GM18951 (cell line): ENCODE measurements at regions not wholly inside any gene's neighbourhood (a gene's known extent, or its start where the extent isn't known, plus 50 kb on each side); places are given as distances from the start of the nearest gene placed in this dataset.
"Not testable (repeated sequence)": the region's sequence is repeated elsewhere in the genome, so short reads cannot be mapped to it uniquely, and the experiment has no call there.

Experiments used
- POLR2A ChIP-seq: IDR thresholded peaks from 4 replicates; pipeline ENCODE4 v1.6.1; 2011; ENCODE audit warnings: mild to moderate bottlenecking; ENCODE audit not compliant: insufficient read length, insufficient read depth; ENCODE audit errors: extremely low read depth
- in situ Hi-C: fragments of 300-500 bp; cut with MboI; formaldehyde crosslinking; loops from one replicate; pipeline ENCODE4 v1.12.0; 2022; ENCODE audit warnings: low sequenced_read_pairs, mixed read lengths, inconsistent platforms; ENCODE audit not compliant: unreplicated experiment

DNA sequence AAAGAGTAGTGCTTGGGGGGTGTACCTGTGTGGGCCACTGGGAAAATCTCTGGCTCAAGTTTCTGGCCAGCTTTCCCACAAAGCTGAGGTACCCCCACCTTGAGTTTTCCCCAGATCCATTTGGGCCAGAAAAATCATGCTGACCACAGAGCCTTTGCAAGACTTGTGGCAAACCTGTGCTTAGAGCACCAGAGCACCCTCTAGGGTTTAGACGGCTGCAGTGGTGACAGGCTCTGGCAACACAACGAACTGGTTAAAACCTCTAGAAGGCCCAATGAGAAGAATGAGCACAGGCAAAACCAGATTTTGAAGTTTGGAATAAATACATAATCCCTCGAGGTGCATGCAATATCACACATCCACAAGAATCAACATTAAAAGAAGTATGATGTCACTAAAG, 290.7 kb upstream of the FOLH1 start:
- in situ Hi-C loops: no loop called here
- no peak for TF ChIP-seq POLR2A

DNA sequence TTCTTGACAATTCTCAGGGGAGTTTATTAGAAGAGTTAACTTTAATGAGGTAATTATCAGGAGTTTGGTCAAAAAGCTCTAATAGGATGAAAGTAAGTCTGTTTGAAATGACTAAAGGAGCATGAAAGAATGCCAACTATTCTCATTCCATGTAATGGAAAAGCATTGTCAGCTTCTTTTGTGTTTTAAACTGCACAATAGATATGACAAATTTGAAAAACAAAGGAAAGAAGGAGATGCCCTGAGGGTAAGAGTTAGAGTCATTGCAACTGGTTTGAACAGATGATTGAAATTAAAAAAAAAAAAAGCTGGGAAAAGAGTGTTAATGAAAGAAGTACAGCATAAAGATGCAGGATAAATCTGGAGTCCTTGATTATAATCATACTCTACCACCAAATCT, 296.8 kb upstream of the FOLH1 start:
- no peak for TF ChIP-seq POLR2A
- in situ Hi-C loops: no loop called here

DNA sequence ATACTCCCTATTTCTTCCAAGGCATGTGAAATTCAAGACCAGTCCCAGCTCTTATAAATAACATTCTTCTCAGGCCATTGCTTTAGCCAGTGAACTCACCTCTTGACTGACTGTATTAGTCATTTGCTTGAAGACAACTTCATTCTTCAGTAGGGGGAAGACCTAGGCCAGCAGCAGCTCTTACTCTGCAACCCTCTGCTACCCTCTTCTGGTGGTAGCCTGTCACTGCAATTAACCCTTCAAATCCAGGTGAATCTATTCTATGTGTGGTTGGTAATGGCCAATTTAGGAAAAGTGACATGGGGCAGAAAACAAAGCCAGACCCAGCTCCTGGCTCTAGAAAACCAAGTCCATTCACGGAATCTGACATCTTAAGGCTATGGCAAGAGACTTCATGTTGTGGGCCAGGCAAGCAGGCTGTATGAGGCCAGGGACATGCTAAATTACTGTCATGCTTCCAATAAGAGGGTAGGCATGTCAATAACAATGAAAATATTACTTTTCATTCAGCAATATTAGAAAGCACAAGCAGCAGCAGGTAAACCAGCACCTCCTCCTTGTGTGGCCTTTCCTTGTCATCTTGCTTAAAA, 317.9 kb upstream of the FOLH1 start:
- in situ Hi-C loops: not testable (repeated sequence)

DNA sequence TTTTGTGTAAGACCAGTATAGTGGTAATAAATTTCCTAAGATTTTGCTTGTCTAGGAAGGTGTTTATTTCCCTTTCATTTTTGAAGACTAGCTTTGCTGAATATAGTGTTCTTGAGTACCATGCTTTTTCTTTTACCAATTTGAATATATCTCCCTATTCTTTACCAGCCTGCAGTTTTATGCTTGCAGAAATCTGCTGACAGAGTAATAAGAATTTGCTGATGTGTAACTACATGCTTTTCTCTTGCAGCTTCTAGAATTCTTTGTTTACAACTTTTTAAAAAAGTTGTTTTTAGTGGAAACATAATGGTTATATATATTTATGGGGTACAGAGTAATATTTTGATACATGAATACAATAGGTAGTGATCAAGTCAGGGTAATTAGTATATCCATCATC, 324.8 kb upstream of the FOLH1 start:
- in situ Hi-C loops: no loop called here
- no peak for TF ChIP-seq POLR2A

DNA sequence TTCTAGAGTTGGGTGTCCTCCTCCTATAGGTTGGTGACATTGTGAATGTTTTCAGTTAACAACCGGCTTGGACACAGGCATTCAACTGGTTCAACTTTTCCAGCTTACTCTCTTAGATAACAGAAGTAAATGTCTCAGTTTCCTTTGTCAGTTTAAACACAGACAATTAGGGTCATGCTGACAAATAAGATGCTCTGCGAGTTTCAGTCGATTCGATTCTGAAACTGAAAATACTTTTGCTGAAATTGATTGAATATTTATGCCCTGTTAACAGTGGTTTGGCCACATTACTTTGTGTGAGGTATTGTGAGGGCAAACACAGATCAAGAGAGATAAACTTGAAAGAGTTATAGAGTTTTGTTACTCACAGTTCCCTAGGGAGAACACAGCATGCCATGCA, 330.5 kb upstream of the FOLH1 start:
- in situ Hi-C loops: not testable (repeated sequence)

DNA sequence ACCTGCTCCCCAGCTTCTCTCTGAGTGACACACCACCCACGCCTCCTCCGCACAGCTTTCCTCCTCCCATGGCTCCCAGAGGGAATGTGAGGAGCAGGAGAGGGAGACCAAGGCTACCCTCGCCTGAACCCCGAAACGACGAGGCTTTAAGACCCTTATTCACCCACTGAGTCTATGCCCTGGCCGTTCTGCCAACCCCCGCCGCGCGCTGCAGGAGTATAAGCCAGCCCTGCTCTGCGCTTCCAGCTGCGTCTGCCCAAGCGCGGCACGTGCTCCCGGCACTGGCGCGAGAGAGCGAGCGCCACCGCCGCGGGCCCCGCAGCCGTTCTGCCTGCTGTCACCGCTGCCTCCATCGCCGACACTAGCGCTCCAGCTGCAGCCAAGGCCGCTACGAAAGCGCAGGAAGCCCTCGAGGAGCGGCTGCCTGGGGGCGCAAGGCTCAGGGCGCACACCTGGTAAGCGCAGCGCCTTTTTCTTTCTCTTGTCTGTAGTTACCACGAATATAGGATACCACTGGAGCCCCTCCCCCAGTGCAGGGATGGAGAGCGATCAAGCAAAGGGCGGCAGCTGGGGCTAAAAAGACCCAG, 350.0 kb upstream of the FOLH1 start:
- in situ Hi-C loops: not testable (repeated sequence)

DNA sequence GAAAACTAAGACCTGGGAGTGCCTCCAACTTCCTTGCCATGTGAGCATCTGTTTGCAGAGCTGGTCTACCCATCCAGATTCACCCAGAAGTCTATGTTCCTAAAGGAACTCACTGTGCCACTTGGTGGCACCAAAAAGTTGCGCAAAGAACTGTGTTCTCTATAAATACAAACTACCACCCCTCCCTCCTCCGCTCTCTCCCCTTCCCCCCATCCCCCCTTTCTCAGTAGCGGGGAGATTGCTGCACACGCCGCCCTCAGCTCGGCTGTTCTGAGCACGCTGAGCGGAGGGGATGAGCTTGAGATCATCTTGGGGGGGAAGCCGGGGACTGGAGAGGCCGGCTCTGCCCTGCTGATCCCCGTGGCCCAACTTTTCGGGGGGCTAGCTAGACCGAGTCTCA, 352.2 kb upstream of the FOLH1 start:
- in situ Hi-C loops: not testable (repeated sequence)

DNA sequence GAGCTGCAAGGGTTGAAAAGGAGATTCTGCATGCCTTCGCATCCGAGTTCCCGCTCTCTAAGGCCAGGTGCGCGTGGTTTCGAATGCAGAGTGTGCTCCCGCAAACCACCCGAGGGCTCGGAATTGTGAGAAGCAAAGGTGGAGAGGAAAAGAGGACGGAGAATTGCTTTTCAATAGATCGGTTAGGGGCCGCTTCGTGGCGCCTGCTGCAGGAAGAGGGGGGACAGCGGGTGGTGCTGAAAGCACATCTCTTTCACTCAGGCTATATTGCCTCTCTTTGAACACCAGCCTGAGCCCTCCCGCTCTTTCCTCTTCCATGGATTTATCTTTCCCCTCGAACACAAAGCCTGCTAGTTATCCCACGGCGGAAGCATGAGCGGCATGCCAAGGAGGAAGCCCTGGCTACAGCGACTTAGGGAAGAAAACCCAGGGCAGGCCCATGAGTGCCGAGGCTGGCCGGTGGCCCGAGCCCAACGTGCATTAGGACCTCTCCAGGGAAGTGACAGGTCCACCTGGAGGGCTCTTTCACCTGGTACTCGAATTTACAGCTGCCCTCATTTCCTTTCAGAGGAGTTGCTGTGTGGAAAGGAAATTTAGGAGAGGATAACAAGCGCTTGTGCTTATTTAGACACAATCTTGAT, 353.0 kb upstream of the FOLH1 start:
- in situ Hi-C loops: not testable (repeated sequence)

DNA sequence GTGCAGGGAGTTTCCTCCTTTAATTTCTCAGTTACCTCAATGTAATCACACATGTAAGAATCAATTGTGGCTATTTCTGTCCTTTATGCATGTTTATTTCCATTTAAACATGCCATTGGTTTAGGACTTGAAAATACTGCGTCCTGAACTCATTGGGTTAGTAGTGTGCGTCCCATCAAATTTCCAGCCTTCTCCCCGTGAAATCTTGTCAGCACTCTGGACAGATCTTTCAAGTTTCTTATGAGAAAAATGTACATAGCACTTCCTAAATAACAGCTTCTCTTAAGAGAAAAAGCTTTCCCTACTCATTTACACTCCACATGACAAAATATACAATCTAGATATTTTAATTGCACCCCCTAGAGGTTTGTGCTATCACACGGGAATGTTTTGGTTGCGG, 353.9 kb upstream of the FOLH1 start:
- in situ Hi-C loops: not testable (repeated sequence)

DNA sequence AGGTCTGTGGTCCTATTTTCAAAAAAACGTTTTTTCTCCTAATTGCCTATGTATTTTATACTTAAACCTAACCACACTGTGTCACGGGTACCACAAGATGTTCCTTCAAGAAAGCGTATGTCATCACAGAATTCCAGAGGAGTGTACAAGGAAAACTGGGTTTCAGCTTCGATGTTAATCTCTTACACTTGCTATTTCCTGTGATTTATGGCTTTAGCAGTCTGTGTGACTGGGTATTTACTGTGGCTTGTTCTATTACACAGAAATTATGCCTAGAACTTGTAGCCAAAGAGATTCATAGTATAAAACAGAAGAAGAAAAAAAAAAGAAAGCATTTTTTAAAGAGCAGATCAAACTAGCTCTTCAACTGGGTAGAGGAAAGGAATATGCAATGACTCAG, 371.1 kb upstream of the FOLH1 start:
- in situ Hi-C loops: not testable (repeated sequence)

DNA sequence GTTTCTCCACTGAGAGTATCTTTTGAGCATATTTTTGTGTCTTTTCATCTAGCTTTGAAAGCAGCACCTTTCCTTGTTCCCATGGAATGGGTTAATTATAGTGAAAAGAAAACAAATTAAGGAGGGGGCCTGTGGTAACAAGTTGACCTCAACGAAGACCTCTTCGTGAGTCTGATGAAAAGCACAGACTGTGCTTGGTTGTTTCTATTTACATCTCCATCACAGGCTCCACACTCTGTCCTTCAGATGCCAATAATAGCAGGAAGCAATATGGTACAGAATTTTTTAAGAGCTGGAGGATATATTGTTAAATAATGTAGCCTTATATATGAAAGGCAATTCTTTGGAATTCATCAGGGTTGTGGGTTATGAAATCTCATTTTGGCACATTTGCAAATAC, 366.7 kb upstream of the OR4C13 start:
- in situ Hi-C loops: not testable (repeated sequence)

DNA sequence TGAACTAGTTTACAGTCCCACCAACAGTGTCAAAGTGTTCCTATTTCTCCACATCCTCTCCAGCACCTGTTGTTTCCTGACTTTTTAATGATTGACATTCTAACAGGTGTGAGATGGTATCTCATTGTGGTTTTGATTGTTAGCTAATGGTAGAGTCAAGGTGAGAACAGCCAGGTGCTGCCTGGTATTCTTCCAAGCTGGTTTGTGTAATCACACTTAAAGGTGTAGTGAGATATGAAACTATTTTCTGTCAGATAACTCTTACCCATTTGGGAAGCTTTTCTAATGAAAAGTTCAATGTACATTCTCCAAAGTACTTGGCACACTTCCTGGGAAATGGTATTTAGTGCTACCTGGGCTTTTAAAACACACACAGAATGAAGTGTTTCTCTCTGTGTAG, 343.3 kb upstream of the OR4C13 start:
- in situ Hi-C loops: not testable (repeated sequence)

DNA sequence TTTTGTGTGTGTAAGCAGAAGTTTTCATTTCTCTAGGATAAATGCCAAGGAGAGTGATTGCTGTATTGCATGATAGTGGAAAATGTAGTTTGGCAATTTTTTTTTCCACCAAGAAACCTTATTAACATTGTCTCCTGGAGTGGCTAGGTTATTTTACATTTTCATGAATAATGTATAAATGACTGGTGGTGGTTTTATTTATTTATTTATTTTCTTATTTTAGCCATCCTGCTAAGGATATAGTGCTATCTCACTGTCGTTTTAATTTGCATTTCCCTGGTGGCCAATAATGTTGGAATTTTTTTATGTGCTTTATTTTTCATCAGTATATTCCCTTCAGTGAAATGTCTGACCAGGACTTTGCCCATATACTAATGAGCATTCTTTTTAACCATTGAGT, 328.3 kb upstream of the OR4C13 start:
- in situ Hi-C loops: not testable (repeated sequence)

DNA sequence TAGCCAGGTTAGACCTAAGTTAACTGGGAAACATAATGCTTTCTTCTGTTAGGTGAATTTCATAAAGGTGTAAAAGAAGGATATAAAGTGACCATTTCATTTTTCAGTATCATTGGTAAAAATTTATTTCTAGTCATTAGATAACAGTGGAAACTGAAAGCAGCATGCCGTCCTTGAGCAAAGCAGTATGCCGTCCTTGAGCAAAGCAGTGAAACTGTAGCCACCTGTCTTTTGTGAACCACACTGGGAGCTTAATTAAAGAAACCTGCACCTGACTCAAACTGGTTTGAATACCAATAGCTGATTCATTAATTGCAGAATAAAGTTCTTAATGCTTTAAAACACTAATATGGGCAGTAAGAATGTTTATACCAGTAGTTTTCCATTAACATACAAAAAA, 281.5 kb upstream of the OR4C13 start:
- in situ Hi-C loops: not testable (repeated sequence)

DNA sequence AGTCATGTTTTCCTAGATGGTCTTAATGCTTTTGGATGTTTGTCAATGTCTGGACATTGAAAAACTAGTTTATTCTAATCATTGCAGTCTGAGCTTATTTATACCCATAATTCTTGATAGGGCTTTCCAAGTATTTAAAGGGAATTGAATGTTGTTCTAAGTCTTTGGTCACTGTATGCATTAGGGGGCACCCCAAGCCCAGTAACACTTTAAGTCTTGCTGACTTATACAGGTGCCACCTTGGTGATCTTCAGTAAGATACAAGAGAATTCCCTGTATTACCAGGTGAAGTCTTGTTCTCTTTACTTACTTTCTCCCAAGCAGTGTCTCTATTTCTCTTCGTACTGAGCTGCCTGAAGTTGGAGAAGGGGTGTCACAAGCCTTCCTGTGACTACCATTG, 250.1 kb upstream of the OR4C13 start:
- in situ Hi-C loops: not testable (repeated sequence)

DNA sequence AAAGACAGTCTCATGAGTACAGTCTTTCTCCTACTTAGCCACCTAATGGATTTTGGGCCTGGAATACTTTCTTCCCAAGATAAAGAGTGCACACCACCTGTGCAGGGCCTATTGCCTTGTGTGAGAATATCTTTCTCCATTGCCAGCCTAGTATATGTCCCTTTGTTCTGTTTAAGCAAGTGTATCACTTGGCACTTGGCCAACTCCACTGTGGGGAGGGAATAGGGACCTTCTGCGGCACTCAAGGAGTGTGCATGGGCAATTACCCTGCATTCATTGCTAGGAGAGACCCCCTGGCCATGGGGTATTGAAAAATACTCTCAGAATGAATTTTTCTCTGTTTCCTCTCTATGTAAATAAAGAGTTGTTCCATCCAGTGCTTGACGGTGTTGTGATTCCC, 201.7 kb upstream of the OR4C13 start:
- in situ Hi-C loops: not testable (repeated sequence)

DNA sequence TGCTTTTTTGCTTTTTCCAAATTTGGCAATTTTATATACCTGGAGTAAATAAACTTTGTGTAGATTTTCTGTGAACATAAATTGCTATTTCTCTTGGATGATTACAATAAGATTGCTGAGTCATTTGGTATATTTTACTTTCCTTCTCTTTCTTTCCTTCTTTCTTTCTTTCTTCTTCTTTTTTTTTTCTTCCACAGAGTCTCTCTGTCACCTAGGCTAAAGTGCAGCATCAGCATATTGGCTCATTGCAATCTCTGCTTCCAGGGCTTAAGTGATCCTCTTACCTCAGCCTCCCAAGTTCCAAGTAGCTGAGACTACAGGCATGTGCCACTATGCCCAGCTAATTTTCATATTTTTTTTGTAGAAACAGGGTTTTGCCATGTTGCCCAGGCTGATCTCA, 201.2 kb upstream of the OR4C13 start:
- in situ Hi-C loops: not testable (repeated sequence)

DNA sequence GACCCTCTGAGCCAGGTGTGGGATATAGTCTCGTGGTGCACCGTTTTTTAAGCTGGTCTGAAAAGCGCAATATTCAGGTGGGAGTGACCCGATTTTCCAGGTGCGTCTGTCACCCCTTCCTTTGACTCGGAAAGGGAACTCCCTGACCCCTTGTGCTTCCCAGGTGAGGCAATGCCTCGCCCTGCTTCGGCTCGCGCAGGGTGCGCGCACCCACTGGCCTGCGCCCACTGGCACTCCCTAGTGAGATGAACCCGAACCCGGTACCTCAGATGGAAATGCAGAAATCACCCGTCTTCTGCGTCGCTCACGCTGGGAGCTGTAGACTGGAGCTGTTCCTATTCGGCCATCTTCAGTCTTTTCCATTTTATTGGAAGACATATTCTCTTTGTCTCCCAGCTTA, 171.4 kb upstream of the OR4C13 start:
- in situ Hi-C loops: not testable (repeated sequence)

DNA sequence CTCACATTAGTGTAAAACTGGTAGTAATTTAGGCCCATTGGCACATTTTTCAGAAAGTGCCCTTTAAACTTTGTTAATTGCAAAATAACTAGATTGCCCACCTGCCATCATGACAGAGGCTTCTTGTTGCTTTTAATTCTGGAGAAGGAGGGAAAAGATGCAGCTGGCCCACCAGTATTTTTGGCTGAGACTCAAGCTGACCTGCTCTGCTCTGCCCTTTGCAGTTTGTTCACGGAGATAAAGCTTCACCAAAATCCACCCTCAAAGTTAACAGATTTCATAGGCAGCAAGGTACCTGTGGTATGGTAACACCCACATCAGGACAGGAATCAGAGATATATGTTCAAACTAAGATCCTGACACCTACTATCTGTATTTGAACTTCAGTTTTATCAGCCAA, 170.2 kb upstream of the OR4C13 start:
- in situ Hi-C loops: not testable (repeated sequence)

DNA sequence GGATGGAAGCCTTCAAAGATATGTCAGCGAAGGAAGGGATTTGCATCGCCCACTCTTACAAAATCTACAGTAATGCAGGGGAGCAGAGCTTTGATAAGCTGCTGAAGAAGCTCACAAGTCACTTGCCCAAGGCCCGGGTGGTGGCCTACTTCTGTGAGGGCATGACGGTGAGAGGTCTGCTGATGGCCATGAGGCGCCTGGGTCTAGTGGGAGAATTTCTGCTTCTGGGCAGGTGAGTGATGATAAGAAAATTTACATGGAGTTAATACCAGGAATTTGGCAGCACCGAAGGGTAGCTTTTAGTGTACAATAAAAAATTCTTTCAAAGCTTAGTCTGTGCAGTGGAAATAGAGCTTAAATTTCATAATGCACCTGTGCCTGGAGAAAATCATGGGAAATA, 168.3 kb upstream of the OR4C13 start:
- in situ Hi-C loops: not testable (repeated sequence)

DNA sequence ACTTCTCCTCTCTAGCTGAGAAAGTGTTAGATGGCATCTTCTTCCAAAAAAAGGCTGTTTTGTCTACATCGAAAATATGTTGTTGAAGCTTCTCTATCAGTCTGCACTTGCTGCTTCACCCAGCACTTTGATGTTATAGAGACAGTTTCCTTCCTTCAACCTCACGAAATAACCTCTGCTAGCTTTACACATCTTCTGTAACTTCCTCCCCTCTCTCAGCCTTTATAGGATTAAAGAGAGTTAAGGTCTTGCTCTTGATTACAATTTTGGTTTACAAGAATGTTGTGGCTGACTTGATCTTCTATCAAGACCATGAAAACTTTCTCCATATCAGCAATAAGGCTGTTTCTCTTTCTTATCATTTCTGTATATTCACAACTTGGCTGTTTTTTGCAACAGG, 162.4 kb upstream of the OR4C13 start:
- in situ Hi-C loops: not testable (repeated sequence)
